HG02798 (cell line): ENCODE measurements at regions not wholly inside any gene's neighbourhood (a gene's known extent, or its start where the extent isn't known, plus 50 kb on each side); places are given as distances from the start of the nearest gene placed in this dataset.
"Not testable (repeated sequence)": the region's sequence is repeated elsewhere in the genome, so short reads cannot be mapped to it uniquely, and the experiment has no call there.

Source experiments
- ATAC-seq: cut with Tn5 transposase; IDR thresholded peaks from one replicate; pipeline ENCODE4 v1.9.1; 2021; ENCODE audit warnings: mild to moderate bottlenecking; ENCODE audit not compliant: unreplicated experiment, poor library complexity

DNA sequence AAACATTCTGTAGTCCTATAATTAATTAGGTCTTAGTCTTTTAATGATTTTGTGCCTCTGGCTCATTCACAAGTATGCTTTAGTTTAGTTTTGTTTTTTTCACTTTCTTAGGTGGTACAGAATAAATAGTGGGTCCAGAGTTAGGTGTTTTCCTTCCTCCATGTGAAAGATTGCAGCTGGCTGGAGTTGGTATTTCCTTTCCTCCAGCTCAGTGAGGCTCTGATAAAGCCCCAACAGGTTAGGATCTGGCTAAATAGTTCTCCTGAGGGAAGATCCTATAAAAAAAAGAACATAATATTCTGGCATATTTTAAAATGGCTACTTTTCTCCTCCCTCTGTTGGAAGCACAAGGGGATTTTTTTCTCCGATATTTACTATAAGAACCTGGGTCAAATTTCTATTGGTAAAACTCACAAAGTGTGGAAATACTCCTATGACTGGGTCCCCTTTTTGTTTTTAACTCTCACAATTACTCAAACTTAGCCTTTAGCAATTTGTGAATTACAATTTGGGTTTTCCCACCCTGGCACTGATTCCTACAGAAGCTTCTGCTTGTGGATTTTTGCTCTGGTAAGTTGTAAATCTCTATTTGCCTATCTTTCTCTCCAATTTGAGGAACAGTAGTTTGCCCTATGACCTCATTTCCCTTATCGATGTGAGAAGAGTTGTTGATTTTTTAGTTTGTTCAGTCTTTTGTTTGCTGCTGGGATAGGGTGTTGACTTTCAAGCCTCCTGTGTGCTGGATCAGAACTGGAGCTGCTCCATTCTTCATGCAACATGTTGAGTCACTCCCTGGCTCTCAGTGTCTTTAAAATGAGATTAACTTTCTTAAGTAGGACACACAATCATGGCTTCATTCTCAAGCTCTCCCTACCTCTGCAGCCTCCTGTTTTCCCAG is 500.9 kb downstream of the RNF144A start:
- no peak for ATAC-seq

DNA sequence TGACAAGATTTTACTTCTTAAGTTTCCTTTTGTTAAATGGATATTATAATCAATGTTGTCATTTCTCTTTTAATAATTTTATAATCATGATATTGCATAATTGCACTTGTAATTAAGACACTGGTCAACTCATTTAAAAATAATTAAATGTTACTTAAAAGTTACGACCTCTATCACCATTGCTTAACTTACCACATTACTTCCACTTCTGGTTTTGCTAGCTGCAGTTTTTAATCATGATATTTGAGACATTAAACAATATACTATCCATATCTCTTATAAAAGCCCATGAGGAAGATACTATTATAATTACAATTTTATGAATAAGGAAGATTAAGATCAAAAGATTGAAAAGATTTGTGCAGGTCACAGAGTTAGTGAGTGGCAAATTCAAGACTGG is 502.0 kb downstream of the RNF144A start:
- no peak for ATAC-seq

DNA sequence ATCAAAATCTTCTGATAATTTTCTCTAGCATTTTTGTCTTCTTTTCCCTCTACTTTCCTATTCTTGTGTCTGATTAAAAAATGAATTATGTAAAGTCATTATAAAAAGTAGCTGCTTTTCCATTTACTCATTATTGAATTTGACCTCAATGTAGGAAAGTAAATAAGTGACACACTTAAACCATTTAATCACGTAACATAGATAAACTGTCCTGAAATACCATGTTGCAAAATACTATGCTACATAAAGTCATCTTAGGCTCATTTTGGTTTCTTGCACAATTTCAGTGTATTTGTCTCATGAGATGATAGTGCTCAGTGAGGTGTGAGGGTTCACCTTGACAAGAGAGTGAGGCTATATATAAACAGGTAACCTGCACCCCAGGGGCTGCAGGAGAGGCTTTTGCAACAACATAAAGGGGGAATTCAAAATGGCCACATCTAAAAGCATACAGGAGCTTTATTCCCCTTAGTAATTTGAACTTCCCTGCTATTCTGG is 502.7 kb downstream of the RNF144A start:
- no peak for ATAC-seq

DNA sequence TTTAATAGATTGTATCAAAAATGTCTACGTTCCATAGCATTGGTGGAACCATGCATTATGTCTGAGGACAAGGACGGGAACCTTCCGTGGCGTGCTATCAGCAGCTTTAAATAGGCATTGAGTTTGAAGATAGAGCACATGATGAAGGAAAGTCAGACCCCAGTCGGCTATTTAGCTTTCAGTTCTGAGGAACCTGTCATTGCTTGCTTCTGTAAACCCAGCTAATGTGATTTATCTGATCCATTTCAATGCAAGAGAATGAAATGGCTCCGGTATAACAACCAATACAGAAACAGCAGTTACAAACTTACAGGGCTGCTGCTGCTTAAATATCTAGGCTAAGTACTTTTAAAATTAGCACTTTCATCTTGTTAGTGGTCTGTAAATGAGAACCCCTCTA is 503.3 kb downstream of the RNF144A start:
- no peak for ATAC-seq

DNA sequence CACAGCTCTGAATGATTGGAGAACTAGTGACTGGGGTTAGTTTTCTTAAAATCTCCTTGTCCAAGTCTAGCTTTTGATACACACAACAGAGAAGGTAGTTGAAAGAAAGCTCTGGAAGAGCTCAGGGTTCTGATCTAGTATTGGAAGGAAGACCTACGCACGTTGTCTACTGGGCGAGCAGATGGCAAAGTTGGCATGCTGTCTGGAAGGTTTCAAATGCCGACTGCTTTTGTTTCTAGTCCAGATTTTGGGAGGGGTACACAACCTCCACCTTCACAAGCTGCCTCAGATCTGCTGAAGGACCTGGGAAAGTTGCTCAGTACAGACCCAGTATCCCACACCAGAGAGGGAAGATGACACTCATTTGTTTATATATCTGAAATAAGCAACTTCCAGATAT is 507.3 kb downstream of the RNF144A start:
- no peak for ATAC-seq

DNA sequence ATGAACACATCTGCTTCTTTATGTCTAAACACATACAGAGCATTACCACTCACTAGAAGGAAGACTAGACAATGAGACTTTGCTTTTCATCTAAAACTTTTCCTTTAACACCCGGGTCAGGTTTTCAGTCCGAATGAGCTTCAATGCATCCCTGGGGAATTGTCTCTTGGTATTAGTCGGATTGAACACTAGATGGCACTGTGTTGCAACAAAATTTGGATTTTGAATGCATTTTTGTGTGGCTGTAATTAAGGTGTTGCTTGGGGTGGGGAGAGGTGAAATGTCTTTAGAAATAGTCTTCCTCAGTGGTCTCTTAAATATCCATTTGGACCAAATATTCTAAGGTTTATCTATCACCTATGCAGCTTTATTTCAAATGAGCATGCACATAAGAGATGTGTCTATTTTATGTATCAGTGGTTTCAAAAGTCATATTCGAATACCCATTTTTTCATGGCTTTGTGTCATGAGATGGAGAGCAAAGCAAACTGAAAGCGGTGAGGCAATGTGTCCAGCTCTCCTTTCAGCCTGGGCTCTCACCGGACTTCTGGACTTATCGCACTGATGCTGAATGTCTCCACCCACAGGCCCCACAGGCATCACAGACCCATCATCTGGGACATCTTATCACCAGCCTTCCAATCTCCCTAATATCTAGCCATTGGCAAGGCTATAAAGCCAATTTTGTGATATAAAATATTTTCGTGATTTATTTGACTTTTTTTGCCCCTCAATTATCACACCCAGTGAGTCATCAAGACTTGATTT is 510.3 kb downstream of the RNF144A start:
- peak; percentile 59 for ATAC-seq

DNA sequence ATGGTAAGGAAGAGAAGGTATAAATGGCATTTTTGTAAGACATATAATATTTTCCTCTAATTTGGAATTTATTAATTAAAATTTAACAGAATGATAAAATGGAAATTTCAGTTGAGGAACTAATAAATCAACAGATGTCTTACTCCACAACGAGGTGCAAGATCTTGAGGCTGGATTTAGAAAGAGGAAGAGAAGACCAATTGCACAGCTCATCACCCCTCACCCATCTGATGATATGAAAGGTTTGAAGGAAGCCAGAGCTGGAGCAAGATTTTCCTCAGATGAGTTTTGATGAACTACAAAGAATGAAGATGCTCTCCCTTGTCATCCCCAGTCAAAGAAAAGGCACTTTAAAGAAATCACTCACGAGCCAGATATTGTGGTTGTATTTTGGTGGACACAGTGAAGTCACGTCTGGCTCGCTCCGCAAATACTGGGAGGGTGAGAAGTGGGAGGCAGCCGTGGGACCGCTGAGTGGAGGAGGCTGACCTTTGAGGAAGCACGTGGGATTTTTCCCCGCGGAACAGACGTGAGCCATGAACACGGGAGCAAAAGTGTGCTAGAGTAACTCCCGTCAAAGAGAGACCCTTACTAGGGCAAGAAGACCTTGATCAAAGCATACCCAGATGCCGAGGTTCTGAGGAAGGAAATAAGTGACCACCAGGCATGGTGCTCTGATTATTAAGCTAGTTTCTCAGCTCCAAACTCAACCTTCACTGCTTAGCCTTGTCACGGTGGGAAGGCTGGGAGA is 511.4 kb downstream of the RNF144A start:
- ATAC-seq, result no peak

DNA sequence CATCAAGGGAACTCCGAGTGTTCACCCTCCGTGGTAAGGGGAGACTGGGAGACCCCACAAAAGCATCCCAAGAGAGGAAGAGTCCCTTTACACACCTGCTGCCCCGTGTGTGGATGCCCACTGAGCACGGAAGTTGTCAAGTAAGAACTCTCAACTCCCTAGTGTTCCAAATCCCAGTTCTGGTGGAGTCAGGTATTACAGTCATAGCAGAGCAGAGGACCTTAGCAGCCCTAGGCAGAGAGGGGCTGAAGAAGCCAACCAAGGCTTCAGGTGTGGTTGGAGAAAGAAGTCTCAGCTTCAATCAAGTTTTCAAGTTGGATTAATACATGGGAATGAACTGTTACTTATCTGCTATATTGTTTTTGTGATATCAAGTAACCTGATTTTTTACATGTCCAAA is 512.5 kb downstream of the RNF144A start:
- ATAC-seq, result no peak

DNA sequence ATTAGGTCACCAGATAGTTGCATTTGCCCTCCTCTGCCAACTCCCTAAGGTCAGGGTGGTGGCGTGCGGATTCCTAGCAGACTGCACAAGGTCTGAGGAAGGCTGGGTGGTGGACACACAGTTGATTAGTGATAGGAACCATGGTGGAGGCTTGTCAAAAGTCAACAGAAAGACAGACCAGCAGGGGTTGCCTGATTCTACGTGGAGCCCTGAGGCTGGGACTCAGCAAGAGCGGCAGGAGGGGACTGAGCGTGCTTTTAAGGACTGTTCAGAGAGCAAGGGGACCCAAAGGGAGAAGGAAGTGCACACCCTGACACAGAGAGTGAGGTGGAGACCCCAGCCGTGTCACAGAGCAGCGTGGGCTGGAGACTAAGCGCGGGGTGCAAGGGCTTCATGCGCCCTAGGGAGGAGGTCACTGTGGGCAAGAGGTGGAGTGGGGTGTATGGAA is 513.2 kb downstream of the RNF144A start:
- ATAC-seq, result no peak

DNA sequence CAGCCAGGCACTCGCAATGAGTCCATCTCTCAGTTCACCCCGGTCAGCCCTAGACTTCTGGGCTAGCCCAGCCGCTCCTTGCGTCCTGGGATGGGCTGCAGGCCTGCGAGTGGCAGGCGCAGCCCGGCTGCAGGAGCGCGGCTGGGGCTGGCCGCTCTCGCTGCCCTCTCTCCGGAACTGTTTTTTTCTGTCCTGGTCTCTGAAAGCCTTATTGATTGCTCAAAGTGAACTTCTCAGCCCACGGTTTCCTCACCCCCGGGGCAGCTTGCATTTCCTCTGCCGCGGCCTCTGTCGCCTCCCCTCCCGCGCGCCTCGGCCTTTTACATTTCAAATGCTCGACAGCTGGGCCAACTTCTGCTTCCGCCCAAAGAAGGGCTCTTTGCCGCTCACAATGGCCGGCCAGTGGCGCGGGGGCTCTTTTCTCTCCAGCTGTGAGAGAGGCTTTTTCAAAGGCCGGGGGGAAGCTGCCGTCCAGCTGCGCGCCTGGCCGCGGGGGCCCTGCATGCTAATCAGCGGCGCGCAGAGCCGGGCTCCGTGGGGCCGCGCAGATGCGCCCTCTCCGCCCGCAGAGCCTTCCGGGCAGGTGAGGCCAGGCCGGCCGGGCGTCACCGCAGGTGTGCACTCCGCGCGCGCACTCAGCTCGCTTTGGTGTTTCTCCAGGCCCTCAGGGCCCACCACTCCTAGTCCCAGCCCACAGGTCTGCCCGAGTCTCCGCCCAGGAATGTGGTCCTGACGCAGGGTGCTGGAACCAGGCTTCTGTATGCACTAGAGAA is 513.8 kb downstream of the RNF144A start:
- ATAC-seq, result no peak

DNA sequence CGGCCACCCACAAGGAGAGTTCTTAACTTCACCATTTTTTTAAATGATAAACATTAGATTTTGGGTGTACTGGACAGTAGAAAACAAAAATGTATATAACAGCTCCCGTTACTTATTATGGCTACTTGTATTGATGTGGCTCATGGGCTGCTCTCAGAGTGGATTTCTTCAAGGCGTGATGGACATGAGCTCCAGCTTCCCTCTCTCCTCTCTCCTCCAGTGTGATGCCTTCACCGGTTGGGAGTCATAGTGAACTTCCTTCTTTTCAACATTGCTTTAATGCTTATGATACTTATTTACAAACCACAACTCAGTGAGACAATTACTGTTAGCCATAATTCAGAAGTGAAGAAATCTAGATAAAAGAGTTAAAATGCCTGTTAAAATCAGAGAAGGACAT is 515.2 kb downstream of the RNF144A start:
- ATAC-seq, result no peak

DNA sequence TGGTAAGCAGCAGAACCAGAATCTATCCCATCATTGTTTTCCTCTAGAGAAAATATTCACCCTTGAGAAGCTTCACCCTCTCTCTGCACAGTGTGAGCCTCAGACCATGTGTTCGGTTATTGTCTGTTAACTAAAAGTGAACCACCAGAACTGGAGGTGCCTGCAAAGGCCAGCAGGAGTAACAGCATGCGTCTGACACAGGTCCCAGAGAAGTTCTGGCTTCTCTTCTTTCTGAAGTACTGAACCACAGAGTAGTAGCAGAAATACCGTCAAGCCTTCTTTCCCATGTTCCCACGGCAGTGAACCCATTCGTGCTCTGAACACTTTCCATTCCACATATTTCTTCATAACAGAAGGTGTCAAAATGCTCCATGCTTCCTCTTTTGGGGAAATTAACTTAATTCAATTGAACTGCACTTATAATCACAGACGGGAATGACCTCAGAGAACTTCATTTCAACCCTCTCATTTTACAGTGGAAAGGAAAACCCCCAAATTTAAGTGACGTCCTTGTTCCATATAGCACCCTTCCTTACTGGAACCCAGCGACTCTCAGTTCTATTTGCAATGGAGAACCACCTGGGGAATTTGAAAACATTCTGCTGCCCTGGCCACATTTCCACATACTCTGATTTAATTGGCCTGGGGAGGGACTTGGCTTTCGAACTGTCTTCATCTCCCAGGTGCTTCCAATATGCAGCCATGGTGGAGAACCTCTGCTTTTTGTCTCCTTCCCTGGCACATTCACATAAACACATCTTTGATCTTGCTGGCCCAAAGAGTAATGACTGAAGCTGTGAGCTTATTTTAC is 519.1 kb downstream of the RNF144A start:
- ATAC-seq, result no peak

DNA sequence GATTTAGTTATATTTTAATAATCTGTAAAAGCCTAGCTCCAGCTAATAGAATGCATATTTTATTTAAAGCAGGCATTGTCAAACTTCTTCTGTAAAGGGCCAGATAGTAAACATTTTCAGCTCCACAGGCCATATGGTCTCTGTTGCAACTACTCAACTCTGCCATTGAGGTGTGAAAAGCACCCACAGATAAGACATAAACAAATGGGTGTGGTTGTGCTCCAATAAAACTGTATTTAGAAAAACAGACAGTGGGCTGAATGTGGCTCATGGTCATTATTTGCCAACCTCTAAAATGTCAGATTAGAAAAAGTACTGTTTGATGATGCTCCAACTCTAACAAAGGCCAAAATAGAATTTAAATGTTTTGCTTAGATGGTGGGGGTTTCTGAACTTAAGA is 519.9 kb downstream of the RNF144A start:
- ATAC-seq, result no peak

DNA sequence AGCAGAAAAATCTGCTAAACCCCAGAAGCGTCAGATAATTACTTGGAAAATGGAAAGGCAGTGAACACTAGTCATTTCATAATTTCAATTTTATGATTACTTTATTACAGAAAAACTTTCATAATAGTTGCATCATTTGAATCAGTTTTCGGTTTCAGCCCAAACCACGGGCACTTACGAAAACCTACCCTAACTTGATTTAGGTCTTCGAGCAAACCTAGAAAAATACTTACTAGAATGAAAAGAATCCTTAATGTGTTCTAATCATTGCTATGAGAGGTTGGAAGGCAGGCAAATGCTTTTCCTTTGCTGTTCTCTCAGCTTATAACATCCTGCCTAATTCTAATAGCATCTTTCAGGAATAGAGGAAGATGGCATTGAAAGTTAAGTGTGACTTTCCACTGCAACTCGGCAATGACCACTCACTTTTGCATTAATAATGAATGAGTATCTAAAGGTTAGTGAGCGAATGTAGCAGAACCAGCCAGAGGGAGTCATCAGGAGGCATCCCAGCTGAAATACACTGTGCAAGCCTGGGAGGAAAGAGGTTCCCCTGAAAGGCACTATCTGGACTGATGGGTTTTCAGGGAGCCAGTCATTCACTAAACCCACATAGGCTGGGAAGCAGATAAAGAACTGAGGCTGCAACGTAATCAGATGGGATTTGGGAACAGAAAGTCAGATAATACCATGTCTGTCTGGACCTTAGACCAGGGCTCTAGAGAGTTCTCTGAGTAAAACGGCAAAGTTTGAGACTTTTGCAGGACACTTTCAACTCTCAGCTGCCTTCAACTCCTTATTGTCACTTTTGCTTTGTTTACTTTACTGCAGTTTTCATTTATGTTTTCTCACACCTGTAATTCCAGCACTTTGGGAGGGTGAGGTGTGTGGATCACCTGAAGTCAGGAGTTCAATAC is 520.8 kb downstream of the RNF144A start:
- ATAC-seq, result no peak

DNA sequence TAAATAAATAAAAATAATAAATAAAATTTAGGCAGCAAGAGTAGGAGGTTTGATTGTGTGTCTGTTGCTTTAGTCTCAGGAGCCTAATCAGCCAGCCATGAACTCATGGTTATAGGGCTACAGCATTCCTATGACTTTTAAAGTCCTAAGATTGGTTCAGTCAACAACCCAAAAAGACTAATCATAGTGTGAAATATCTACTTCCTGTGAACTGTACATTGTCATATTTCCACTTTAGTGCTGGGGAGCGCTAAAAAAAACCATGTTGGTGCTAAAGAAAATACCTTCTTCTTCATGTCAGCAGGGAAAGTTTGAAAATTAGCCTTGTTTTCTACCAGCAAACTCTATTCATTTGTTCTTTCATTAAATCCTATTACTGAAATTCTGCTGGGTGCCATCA is 521.6 kb downstream of the RNF144A start:
- ATAC-seq, result no peak

DNA sequence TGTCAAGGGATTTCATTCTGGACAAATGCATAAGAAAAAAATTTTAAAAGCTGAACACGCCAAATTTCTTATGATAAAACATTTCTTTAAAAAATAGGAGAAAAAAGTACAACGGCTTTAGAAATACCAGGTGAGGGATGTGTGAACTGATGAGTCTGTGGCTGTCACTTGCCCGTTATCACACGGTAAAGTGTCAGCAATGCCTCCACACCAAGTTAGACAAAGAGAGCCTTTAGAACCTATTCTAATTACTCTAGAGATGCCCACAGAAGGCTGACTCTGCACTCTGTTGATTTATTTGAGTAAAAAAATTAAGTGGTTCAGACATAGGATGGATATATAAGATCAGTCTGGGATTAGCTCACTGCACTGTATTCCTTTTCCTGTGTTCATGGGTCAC is 523.8 kb downstream of the RNF144A start:
- no peak for ATAC-seq

DNA sequence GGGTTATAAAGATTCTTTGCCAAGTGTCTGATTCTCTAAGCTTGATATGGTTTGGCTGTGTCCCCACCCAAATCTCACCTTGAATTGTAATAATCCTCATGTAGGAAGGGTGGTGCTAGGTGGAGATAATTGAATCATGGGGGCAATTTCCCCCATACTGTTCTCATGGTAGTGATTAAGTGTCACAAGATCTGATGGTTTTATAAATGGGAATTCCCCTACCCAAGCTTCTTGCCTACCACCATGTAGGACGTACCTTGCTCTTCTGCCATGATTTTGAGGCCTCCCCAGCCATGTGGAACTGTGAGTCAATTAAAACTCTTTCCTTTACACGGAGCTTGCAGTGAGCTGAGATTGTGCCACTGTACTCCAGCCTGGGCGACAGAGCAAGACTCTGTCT is 524.6 kb downstream of the RNF144A start:
- ATAC-seq, result not testable (repeated sequence)

DNA sequence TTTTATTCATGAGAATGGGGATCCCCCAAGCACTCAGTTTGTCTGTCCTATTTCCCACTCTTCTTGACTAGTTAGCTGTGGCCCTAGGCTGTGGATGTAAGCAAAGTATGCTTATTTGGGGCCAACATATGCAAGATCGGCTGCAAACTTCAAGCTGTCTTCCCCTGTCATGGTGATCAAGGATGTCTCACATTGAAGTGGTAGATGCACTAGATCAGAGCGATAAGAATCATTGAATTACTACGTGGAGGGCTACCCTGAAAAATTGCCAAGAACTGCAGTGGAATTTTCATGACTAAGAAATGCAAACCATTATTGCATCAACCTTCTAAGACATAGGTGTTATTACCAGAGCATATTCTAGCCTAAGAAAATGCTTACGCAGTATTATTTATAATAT is 527.4 kb downstream of the RNF144A start:
- ATAC-seq, result no peak
